K562 (cell line): ENCODE measurements at regions not wholly inside any gene's neighbourhood (a gene's known extent, or its start where the extent isn't known, plus 50 kb on each side); places are given as distances from the start of the nearest gene placed in this dataset.

Experiments used
- CTCF ChIP-seq, 3 experiments: IDR thresholded peaks in 2 of 3; conservative IDR thresholded peaks in 1 of 3; 2 replicates each; pipeline ENCODE4 v1.5.1; 2011 to 2012; ENCODE audit warnings: low read length in 3 of 3, mild to moderate bottlenecking in 3 of 3, control low read depth in 2 of 3, improper control_type of control experiment in 1 of 3, inconsistent platforms in 1 of 3, low read depth in 1 of 3, mixed read lengths in 1 of 3, moderate library complexity in 1 of 3; ENCODE audit not compliant: insufficient read depth in 2 of 3
- DNMT1 ChIP-seq: fragments of 450-650 bp; IDR thresholded peaks from 2 replicates; pipeline ENCODE4 v1.6.1; 2016; ENCODE audit warnings: antibody characterized with exemption, mild to moderate bottlenecking
- HDAC2 ChIP-seq: fragments of 450-650 bp; IDR thresholded peaks from 2 replicates; pipeline ENCODE4 v1.6.1; 2016; ENCODE audit warnings: mild to moderate bottlenecking
- RBFOX2 ChIP-seq: fragments of 200-400 bp; formaldehyde crosslinking; IDR thresholded peaks from 2 replicates; pipeline ENCODE4 v1.6.1; 2017; ENCODE audit warnings: low read depth, mild to moderate bottlenecking, low read length, moderate library complexity
- REST ChIP-seq, 2 experiments: fragments of 450-650 bp; formaldehyde crosslinking in 1 of 2; IDR thresholded peaks; 2 replicates each; pipeline versions ENCODE4 v1.4.0 to v1.6.1; 2014 to 2020; ENCODE audit warnings: mild to moderate bottlenecking in 2 of 2, borderline replicate concordance in 1 of 2, low read depth in 1 of 2
- U2AF1 ChIP-seq: fragments of 200-400 bp; formaldehyde crosslinking; optimal IDR thresholded peaks from 2 replicates; pipeline ENCODE3; 2017; ENCODE audit warnings: mild to moderate bottlenecking, low read depth, low read length, moderate library complexity
- ZBTB17 ChIP-seq: fragments of 450-650 bp; formaldehyde crosslinking; IDR thresholded peaks from 2 replicates; pipeline ENCODE4 v1.4.0; 2020; ENCODE audit warnings: mild to moderate bottlenecking
- ZFP91 ChIP-seq: sonication (generic); formaldehyde crosslinking; IDR thresholded peaks from 2 replicates; pipeline ENCODE4 v1.8.0; 2022; ENCODE audit warnings: mild to moderate bottlenecking, missing genetic modification reagents

DNA sequence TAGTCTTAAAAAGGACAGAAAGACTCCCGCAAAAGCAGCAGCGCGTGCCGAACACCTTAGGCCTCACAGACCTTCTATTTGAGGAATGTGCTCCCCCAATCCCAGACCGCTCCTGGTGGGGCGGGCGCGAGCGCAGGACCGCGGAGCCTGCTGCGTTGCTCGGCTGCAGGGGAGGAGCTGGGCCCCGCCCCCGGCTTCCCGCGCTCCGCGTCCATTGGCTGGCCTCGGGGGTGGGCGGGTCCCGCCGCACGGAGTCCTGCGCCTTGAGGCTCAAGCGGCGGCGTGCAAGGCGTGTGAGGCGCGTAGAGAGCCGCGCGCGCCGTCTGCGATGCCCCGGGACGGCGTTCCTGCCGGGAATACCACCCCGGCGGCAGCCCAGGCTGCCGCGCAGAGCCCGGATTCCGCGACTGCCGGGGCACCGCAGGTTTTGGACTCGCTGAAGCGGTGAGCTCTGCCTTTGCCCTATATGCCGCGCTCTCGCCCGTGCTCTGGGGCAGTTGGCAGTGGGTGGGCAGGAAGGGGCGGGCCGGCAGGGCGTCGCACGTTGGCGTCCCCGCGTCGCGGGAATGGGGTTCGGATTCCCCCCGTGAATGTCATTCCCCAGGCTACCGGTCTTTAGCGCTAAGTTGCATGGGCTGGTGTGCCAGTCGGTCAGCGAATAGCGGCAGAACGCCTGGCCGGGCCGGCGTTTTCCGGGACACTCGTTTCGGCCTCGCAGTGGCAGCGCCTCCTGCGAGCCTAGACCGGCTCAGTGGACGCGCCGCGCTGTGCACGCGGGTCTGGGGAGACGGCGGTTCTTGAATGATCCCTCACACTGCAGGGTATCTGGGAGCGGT is 49.6 kb upstream of the PAIP2B start:
- TF ChIP-seq ZBTB17 (CRISPR knock-in tag), result no peak
- no peak for TF ChIP-seq DNMT1
- TF ChIP-seq ZFP91 (CRISPR knock-in tag), result no peak
- TF ChIP-seq RBFOX2, result no peak
- no peak for TF ChIP-seq REST (IDR thresholded peaks at IDR 0.05; ENCODE audit: borderline replicate concordance)
- TF ChIP-seq REST (CRISPR knock-in tag; IDR thresholded peaks at IDR 0.05; ENCODE audit: low read depth), result no peak
- no peak for TF ChIP-seq U2AF1
- no peak for TF ChIP-seq CTCF (IDR thresholded peaks at IDR 0.05 in 2 of 3, conservative IDR thresholded peaks at IDR 0.05 in 1 of 3; ENCODE audit: insufficient read depth in 2 of 3, low read depth in 1 of 3, low read length in 3 of 3)
- TF ChIP-seq HDAC2, result no peak
